ENCODE measurements at regions not wholly inside any gene's neighbourhood (a gene's known extent, or its start where the extent isn't known, plus 50 kb on each side); places are given as distances from the start of the nearest gene placed in this dataset.

DNA sequence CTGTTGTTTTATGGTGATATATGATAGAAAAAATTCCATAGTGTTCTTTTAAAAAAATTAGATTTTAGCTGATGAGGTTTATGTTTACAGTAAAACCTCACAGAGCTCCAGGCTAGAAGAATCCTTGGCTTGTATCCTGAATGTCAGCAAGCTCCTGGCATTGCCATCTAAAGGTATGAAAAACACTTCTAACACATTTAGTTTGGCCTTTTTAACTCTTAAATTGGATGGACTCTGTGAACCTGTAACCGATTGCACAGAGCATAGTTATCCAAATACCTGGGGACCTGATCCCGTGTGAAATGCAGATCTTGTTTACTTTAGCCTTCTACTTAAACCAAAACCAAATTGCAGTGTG lies 241.1 kb upstream of the DCN start:
- Mint-ChIP-seq H3K4me1 (ENCODE audit: low read depth, unreplicated experiment) (peaks cover 7% of the 10 kb centered on the region), H3K27ac (ENCODE audit: unreplicated experiment) (no peak overlapping the region), H3K4me3 (ENCODE audit: unreplicated experiment) (no peak overlapping the region), H3K27me3 (ENCODE audit: insufficient read depth, unreplicated experiment) (no peaks in the 10 kb centered on the region), H3K9me3 (ENCODE audit: unreplicated experiment) (no peaks in the 10 kb centered on the region), H3K36me3 (ENCODE audit: insufficient read depth, unreplicated experiment) (no peaks in the 10 kb centered on the region)
- H3K4me1 ChIP-seq, result no peaks in the 10 kb centered on the region
- BruUV-seq (replicated peaks), result no TSS peak
- H3K27me3 ChIP-seq (replicated peaks; ENCODE audit: control insufficient read depth, insufficient read depth, low read length), result no peaks in the 10 kb centered on the region
- no peaks in the 10 kb centered on the region for H3K9me3 ChIP-seq
- TF ChIP-seq, protein P1, sequence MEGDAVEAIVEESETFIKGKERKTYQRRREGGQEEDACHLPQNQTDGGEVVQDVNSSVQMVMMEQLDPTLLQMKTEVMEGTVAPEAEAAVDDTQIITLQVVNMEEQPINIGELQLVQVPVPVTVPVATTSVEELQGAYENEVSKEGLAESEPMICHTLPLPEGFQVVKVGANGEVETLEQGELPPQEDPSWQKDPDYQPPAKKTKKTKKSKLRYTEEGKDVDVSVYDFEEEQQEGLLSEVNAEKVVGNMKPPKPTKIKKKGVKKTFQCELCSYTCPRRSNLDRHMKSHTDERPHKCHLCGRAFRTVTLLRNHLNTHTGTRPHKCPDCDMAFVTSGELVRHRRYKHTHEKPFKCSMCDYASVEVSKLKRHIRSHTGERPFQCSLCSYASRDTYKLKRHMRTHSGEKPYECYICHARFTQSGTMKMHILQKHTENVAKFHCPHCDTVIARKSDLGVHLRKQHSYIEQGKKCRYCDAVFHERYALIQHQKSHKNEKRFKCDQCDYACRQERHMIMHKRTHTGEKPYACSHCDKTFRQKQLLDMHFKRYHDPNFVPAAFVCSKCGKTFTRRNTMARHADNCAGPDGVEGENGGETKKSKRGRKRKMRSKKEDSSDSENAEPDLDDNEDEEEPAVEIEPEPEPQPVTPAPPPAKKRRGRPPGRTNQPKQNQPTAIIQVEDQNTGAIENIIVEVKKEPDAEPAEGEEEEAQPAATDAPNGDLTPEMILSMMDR (IDR thresholded peaks at IDR 0.05; ENCODE audit: insufficient read depth in 1 of 2, low read depth in 1 of 2, low read length in 1 of 2, severe bottlenecking in 1 of 2, unreplicated experiment in 1 of 2), result no peak
- ChIA-PET CTCF (no interaction called here), POLR2A (no interaction called here)
- DNase-seq, result no peak
- intact Hi-C loops (cut with micrococcal nuclease; ENCODE audit: unreplicated experiment), result no loop called here
- H3K36me3 ChIP-seq (ENCODE audit: control insufficient read depth, insufficient read depth, low read length), result no peaks in the 10 kb centered on the region
- H3K4me3 ChIP-seq (ENCODE audit: low read depth, low read length), result no peak overlapping the region

DNA sequence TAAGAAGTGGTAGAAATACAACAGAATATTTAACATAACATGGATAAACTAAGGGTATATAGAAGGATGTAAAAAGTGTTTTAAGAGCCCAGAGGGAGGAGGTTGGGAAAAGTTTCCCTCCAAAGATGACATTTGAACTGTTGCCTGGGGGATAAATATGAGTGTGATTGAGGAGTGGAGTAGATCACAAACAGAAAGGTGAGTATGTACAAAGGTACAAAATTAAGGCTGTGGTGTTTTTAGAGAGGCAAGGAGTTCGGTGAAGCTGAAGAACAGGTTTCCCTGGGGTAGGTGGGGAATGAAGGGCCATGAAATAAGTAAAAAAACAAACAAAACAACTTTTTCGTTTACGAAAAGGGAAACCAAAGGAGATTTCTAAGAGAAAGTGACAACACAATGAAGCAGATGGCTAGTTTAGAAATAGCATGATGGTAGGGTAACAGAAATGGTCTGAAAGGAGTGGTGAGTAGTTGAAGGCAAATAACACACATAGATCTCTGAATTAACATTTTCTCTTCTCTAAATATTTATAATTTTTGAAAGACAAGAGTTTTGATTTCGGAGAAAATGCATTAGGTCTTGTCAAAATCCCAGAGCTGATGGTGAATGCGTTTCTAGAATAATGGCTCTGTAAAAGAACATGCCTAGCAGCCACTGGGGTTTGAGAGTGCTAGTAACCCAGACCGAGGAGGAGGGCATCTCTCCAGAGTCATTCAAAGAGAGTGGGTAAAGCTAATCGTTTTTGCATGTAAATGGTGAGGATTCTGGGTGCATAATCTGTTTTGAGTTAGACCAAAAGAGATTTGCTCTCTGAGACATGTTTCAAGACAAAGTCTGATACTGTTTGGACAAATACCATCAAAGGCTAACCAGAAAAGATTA lies 240.4 kb upstream of the DCN start:
- no peaks in the 10 kb centered on the region for H3K27me3 ChIP-seq (replicated peaks; ENCODE audit: control insufficient read depth, insufficient read depth, low read length)
- Mint-ChIP-seq H3K4me3 (ENCODE audit: unreplicated experiment) (no peak overlapping the region), H3K36me3 (ENCODE audit: insufficient read depth, unreplicated experiment) (no peaks in the 10 kb centered on the region), H3K9me3 (ENCODE audit: unreplicated experiment) (no peaks in the 10 kb centered on the region), H3K4me1 (ENCODE audit: low read depth, unreplicated experiment) (peaks cover 7% of the 10 kb centered on the region), H3K27me3 (ENCODE audit: insufficient read depth, unreplicated experiment) (no peaks in the 10 kb centered on the region), H3K27ac (ENCODE audit: unreplicated experiment) (peak overlapping the region; percentile 11)
- H3K4me3 ChIP-seq (ENCODE audit: low read depth, low read length), result no peak overlapping the region
- ChIA-PET POLR2A (no interaction called here), CTCF (no interaction called here)
- H3K36me3 ChIP-seq (ENCODE audit: control insufficient read depth, insufficient read depth, low read length), result no peaks in the 10 kb centered on the region
- H3K9me3 ChIP-seq, result no peaks in the 10 kb centered on the region
- TF ChIP-seq, protein P1 (IDR thresholded peaks at IDR 0.05; ENCODE audit: insufficient read depth in 1 of 2, low read depth in 1 of 2, low read length in 1 of 2, severe bottlenecking in 1 of 2, unreplicated experiment in 1 of 2), result no peak
- no peak for DNase-seq
- BruUV-seq (replicated peaks), result no TSS peak
- H3K4me1 ChIP-seq, result no peaks in the 10 kb centered on the region
- intact Hi-C loops (cut with micrococcal nuclease; ENCODE audit: unreplicated experiment), result no loop called here

DNA sequence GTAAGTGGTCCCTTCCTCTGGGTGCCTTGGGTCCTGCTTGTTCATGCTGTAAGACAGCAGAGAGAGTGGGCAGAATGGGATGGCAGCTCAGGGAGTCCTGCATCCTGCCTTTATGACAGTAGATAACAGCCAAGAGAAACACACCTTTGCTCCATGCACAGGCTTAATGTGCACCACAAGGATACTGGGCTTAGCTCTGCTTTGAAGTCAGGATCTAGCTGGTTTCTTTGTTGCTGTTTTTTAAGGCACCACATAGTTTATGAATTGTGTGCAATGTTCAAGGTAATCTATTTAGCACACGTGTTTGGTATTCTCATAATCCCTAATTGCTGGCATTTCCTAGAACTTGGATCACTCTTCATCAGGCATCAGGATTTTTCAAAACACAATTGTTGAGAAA lies 239.5 kb upstream of the DCN start:
- TF ChIP-seq, protein P1 (IDR thresholded peaks at IDR 0.05; ENCODE audit: insufficient read depth in 1 of 2, low read depth in 1 of 2, low read length in 1 of 2, severe bottlenecking in 1 of 2, unreplicated experiment in 1 of 2), result no peak
- peak in 1 of 2 experiments; percentile 9 for DNase-seq
- Mint-ChIP-seq H3K27ac (ENCODE audit: unreplicated experiment) (peak overlapping the region; percentile 11), H3K9me3 (ENCODE audit: unreplicated experiment) (no peaks in the 10 kb centered on the region), H3K27me3 (ENCODE audit: insufficient read depth, unreplicated experiment) (no peaks in the 10 kb centered on the region), H3K4me3 (ENCODE audit: unreplicated experiment) (no peak overlapping the region), H3K4me1 (ENCODE audit: low read depth, unreplicated experiment) (peaks cover 7% of the 10 kb centered on the region), H3K36me3 (ENCODE audit: insufficient read depth, unreplicated experiment) (no peaks in the 10 kb centered on the region)
- intact Hi-C loops (cut with micrococcal nuclease; ENCODE audit: unreplicated experiment), result no loop called here
- no TSS peak for BruUV-seq (replicated peaks)
- Histone ChIP-seq H3K27me3 (replicated peaks; ENCODE audit: control insufficient read depth, insufficient read depth, low read length) (no peaks in the 10 kb centered on the region), H3K4me3 (ENCODE audit: low read depth, low read length) (no peak overlapping the region), H3K9me3 (no peaks in the 10 kb centered on the region), H3K36me3 (ENCODE audit: control insufficient read depth, insufficient read depth, low read length) (no peaks in the 10 kb centered on the region), H3K4me1 (no peaks in the 10 kb centered on the region)
- CTCF ChIA-PET, result no interaction called here
- POLR2A ChIA-PET, result no interaction called here
